HCT116 (cell line): ENCODE measurements at regions not wholly inside any gene's neighbourhood (a gene's known extent, or its start where the extent isn't known, plus 50 kb on each side); places are given as distances from the start of the nearest gene placed in this dataset.

Source experiments
- ATAC-seq: fragments of 200-7000 bp; cut with Tn5 transposase; 2 replicates; pipeline ENCODE4 v1.9.1; 2020; ENCODE audit warnings: mild to moderate bottlenecking, moderate library complexity
- BruUV-seq: library from RNA; stranded (reverse); fragments of 400-500 nt; replicated peaks from 2 replicates; lab custom pipeline; 2021; lab: Mats Ljungman, UMichigan
- CTCF ChIA-PET: fragments of 300-600 bp; sonication (Branson Sonifier 250); formaldehyde crosslinking; loops from one replicate; lab custom pipeline; 2021; ENCODE audit warnings: antibody characterized with exemption; lab: Charles Lee
- POLR2A ChIA-PET: fragments of 300-600, 350-600 bp; sonication (Branson Sonifier 250); formaldehyde crosslinking; loops from one replicate; lab custom pipeline; 2021; ENCODE audit warnings: antibody characterized with exemption; lab: Charles Lee
- RAD21 ChIA-PET, 2 experiments: fragments of 300-600 bp; sonication (Branson Sonifier 250); formaldehyde crosslinking; loops; one replicate each; lab custom pipeline; 2023; ENCODE audit warnings: low total read pairs in 2 of 2; ENCODE audit not compliant: uncharacterized antibody in 2 of 2, unreplicated experiment in 2 of 2, low non-redundant PET in 1 of 2; lab: Charles Lee
- DNase-seq: peaks from one replicate; pipeline ENCODE4 v3.0.0-alpha.2; 2010; ENCODE audit warnings: low read depth, low spot score
- H2AFZ ChIP-seq: fragments of 200-600 bp; shearing (Covaris generic), sonication (generic); 2 replicates; pipeline ENCODE4 v1.6.1; 2017; ENCODE audit warnings: low read depth, mixed run types, mixed read lengths, antibody characterized with exemption, low read length; ENCODE audit not compliant: poor library complexity, severe bottlenecking
- H3K27ac ChIP-seq: 2 replicates; pipeline ENCODE4 v1.5.1; 2012; ENCODE audit warnings: low read depth, low read length
- H3K27me3 ChIP-seq: fragments of 200-600 bp; sonication (generic); 2 replicates; pipeline ENCODE4 v1.6.1; 2016; ENCODE audit warnings: mixed run types, low read length, mixed read lengths; ENCODE audit not compliant: insufficient read depth
- H3K36me3 ChIP-seq, 2 experiments: fragments of 200-500 bp in 1 of 2; fragments of 200-600 bp in 1 of 2; sonication (Bioruptor generic) in 1 of 2; sonication (generic) in 1 of 2; 2 replicates each; pipeline versions ENCODE4 v1.5.1 to v1.6.1; 2014 to 2016; ENCODE audit warnings: low read length in 2 of 2, inconsistent platforms in 1 of 2, mixed read lengths in 1 of 2, mixed run types in 1 of 2; ENCODE audit not compliant: insufficient read depth in 2 of 2, control insufficient read depth in 1 of 2
- H3K4me1 ChIP-seq, 2 experiments: fragments of 200-600 bp in 1 of 2; sonication (generic) in 1 of 2; 2 replicates each; pipeline versions ENCODE4 v1.5.1 to v1.6.1; 2012 to 2017; ENCODE audit warnings: low read length in 2 of 2, inconsistent platforms in 1 of 2, mild to moderate bottlenecking in 1 of 2, mixed read lengths in 1 of 2, mixed run types in 1 of 2, moderate library complexity in 1 of 2; ENCODE audit not compliant: insufficient read depth in 2 of 2, control insufficient read depth in 1 of 2
- H3K4me2 ChIP-seq: fragments of 200-600 bp; sonication (generic); 2 replicates; pipeline ENCODE4 v1.6.1; 2017; ENCODE audit warnings: mixed run types, low read length, mixed read lengths
- H3K4me3 ChIP-seq, 2 experiments: fragments of 200-600 bp in 1 of 2; sonication (generic) in 1 of 2; replicated peaks in 1 of 2; 2 replicates each; pipeline ENCODE4 v1.5.1; 2011 to 2016; ENCODE audit warnings: low read length in 2 of 2, control low read depth in 1 of 2, low read depth in 1 of 2, mild to moderate bottlenecking in 1 of 2, mixed read lengths in 1 of 2, mixed run types in 1 of 2
- H3K79me2 ChIP-seq: fragments of 200-600 bp; sonication (generic); 2 replicates; pipeline ENCODE4 v1.6.1; 2017; ENCODE audit warnings: mild to moderate bottlenecking, mixed run types, low read length, moderate library complexity, mixed read lengths; ENCODE audit not compliant: insufficient read depth
- H3K9ac ChIP-seq: fragments of 200-600 bp; sonication (generic); 2 replicates; pipeline ENCODE4 v1.6.1; 2016; ENCODE audit warnings: low read length, mixed read lengths
- H3K9me2 ChIP-seq: fragments of 200-600 bp; sonication (generic), shearing (Covaris generic); 2 replicates; pipeline ENCODE4 v1.6.1; 2017; ENCODE audit warnings: mixed run types, mild to moderate bottlenecking, moderate library complexity; ENCODE audit not compliant: insufficient read depth
- H3K9me3 ChIP-seq, 2 experiments: fragments of 200-500 bp in 1 of 2; fragments of 200-600 bp in 1 of 2; sonication (Bioruptor generic) in 1 of 2; sonication (generic) in 1 of 2; 2 replicates each; pipeline ENCODE4 v1.6.1; 2014 to 2017; ENCODE audit warnings: low read length in 2 of 2, mixed read lengths in 2 of 2, inconsistent platforms in 1 of 2, low read depth in 1 of 2, mild to moderate bottlenecking in 1 of 2, mixed run types in 1 of 2, moderate library complexity in 1 of 2; ENCODE audit not compliant: control insufficient read depth in 1 of 2, insufficient read depth in 1 of 2
- H4K20me1 ChIP-seq: fragments of 200-600 bp; sonication (generic), shearing (Covaris generic); 2 replicates; pipeline ENCODE4 v1.6.1; 2017; ENCODE audit warnings: mixed run types, mild to moderate bottlenecking, moderate library complexity; ENCODE audit not compliant: insufficient read depth
- ATF3 ChIP-seq: IDR thresholded peaks from 2 replicates; pipeline ENCODE4 v1.6.1; 2012
- CBX3 ChIP-seq: IDR thresholded peaks from 2 replicates; pipeline ENCODE4 v1.6.1; 2012; ENCODE audit warnings: low read depth
- CEBPB ChIP-seq: IDR thresholded peaks from 2 replicates; pipeline ENCODE4 v1.6.1; 2012; ENCODE audit warnings: low read depth
- ELF1 ChIP-seq: IDR thresholded peaks from 2 replicates; pipeline ENCODE4 v1.6.1; 2012; ENCODE audit warnings: low read depth, borderline replicate concordance
- EZH2 ChIP-seq: fragments of 200-600 bp; sonication (generic); IDR thresholded peaks from 2 replicates; pipeline ENCODE4 v1.6.1; 2017; ENCODE audit warnings: antibody characterized with exemption, mixed run types
- FOSL1 ChIP-seq: IDR thresholded peaks from 2 replicates; pipeline ENCODE4 v1.6.1; 2012; ENCODE audit warnings: low read depth
- POLR2AphosphoS5 ChIP-seq: IDR thresholded peaks from 2 replicates; pipeline ENCODE4 v1.6.1; 2011; ENCODE audit warnings: mild to moderate bottlenecking, low read depth, low read length, moderate library complexity
- RAD21 ChIP-seq: IDR thresholded peaks from 2 replicates; pipeline ENCODE4 v1.6.1; 2012; ENCODE audit warnings: low read depth, mild to moderate bottlenecking
- REST ChIP-seq: IDR thresholded peaks from 2 replicates; pipeline ENCODE4 v1.6.1; 2012; ENCODE audit warnings: low read depth
- SRF ChIP-seq: IDR thresholded peaks from 2 replicates; pipeline ENCODE4 v1.6.1; 2012; ENCODE audit warnings: low read depth
- TCF7L2 ChIP-seq: IDR thresholded peaks from 2 replicates; pipeline ENCODE4 v1.7.0; 2011; ENCODE audit warnings: borderline replicate concordance, inconsistent platforms; ENCODE audit not compliant: insufficient read depth, insufficient read length; ENCODE audit errors: extremely low read depth
- YY1 ChIP-seq: IDR thresholded peaks from 2 replicates; pipeline ENCODE4 v1.6.1; 2011; ENCODE audit warnings: low read length, low read depth, moderate library complexity, mild to moderate bottlenecking; ENCODE audit not compliant: insufficient replicate concordance; ENCODE audit errors: extremely low read depth
- ZFX ChIP-seq: fragments of 450-650 bp; IDR thresholded peaks from 2 replicates; pipeline ENCODE4 v1.6.1; 2017
- ZNF274 ChIP-seq: fragments of 200-500 bp; sonication (Bioruptor generic); IDR thresholded peaks from 2 replicates; pipeline ENCODE4 v1.6.1; 2014; ENCODE audit warnings: mild to moderate bottlenecking, low read depth, low read length, inconsistent platforms
- intact Hi-C: fragments of 100-400 bp; cut with micrococcal nuclease; formaldehyde crosslinking; loops from 2 replicates; pipeline ENCODE4 v1.10.0; 2022

DNA sequence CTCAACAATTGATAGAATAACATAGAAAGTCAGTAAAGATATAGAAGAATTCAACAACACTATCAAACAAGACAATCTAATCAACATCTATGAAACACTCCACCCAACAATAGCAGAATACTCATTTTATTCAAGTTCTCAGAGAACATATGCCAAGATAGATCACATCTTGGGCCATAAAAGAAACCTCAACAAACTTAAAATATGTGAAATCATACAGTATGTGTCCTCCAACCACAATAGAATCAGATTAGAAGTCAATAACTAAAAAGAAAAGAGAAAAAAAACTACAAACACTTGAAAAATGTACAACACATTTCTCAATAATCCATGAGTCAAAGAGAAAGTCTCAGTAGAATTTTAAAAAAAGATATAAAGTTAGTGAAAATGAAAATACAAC lies 78.6 kb upstream of the LDB2 start:
- ATAC-seq = no peak

More for the DNA sequence above, 78.6 kb upstream of the LDB2 start:
- RAD21 ChIA-PET = no interaction called here
- intact Hi-C loops = no loop called here
- no peak for DNase-seq
- CTCF ChIA-PET = no interaction called here
- POLR2A ChIA-PET = no interaction called here
- Histone ChIP-seq H3K9ac (no peak overlapping the region), H3K4me2 (no peak overlapping the region), H3K4me3 (no peak overlapping the region), H4K20me1 (no peaks in the 10 kb centered on the region), H3K9me3 (no peaks in the 10 kb centered on the region), H3K36me3 (no peaks in the 10 kb centered on the region), H3K27ac (no peak overlapping the region), H2AFZ (no peak overlapping the region), H3K4me1 (no peaks in the 10 kb centered on the region), H3K27me3 (peaks cover 9% of the 10 kb centered on the region; the same call in 1 of the 2 replicates), H3K79me2 (no peaks in the 10 kb centered on the region), H3K9me2 (no peaks in the 10 kb centered on the region)
- TF ChIP-seq FOSL1 = no peak
- no peak for TF ChIP-seq ATF3
- no peak for TF ChIP-seq ZNF274
- no peak for TF ChIP-seq EZH2
- no peak for TF ChIP-seq TCF7L2
- TF ChIP-seq SRF = no peak
- TF ChIP-seq YY1 = no peak
- no peak for TF ChIP-seq POLR2AphosphoS5
- no peak for TF ChIP-seq ELF1
- no peak for TF ChIP-seq ZFX
- no peak for TF ChIP-seq RAD21
- no peak for TF ChIP-seq REST
- no peak for TF ChIP-seq CBX3
- no peak for TF ChIP-seq CEBPB
- no TSS peak for BruUV-seq
